ENCODE measurements at regions not wholly inside any gene's neighbourhood (a gene's known extent, or its start where the extent isn't known, plus 50 kb on each side); places are given as distances from the start of the nearest gene placed in this dataset.
A peak's percentile ranks its signal among the peaks of the same experiment; 100 is the strongest.

GRCh38 chrX:45309096-45309495 is 108.4 kb upstream of the DIPK2B start:
- dilution Hi-C loops (cut with MboI; ENCODE audit: extremely low pct_ligation_motif_present, low sequenced_read_pairs) = no loop called here
- Histone ChIP-seq H3K79me2 (ENCODE audit: control insufficient read depth, insufficient read depth, low read length) (no peaks in the 10 kb centered on the region), H3K9me1 (replicated peaks; ENCODE audit: control insufficient read depth, extremely low read depth, insufficient read depth, low read length) (no peaks in the 10 kb centered on the region), H3K9me3 (replicated peaks; ENCODE audit: control insufficient read depth, insufficient read depth, low read length) (no peaks in the 10 kb centered on the region), H3K9ac (replicated peaks; ENCODE audit: extremely low read depth, insufficient read depth, low read length) (no peak overlapping the region), H3K4me1 (ENCODE audit: control insufficient read depth, extremely low read depth, insufficient read depth, low read length) (peaks cover 2% of the 10 kb centered on the region), H2AFZ (ENCODE audit: low read depth, low read length) (no peak overlapping the region), H4K20me1 (replicated peaks; ENCODE audit: control insufficient read depth, extremely low read depth, insufficient read depth, low read length) (no peaks in the 10 kb centered on the region), H3K27me3 (ENCODE audit: control insufficient read depth in 2 of 2, insufficient read depth in 2 of 2, low read length in 2 of 2) (no peaks in the 10 kb centered on the region), H3K27ac (ENCODE audit: insufficient read depth, low read depth, low read length) (no peak overlapping the region), H3K4me2 (ENCODE audit: insufficient read depth, low read length) (no peak overlapping the region), H3K36me3 (ENCODE audit: control insufficient read depth in 2 of 2, extremely low read depth in 1 of 2, insufficient read depth in 2 of 2, low read length in 2 of 2) (no peaks in the 10 kb centered on the region), H3K4me3 (replicated peaks in 1 of 3; ENCODE audit: insufficient read depth in 1 of 3, low read depth in 1 of 3, low read length in 3 of 3) (no peak overlapping the region)
- no peak for TF ChIP-seq MAX (IDR thresholded peaks at IDR 0.05; ENCODE audit: insufficient read depth, insufficient read length)
- TF ChIP-seq POLR2A (IDR thresholded peaks at IDR 0.05; ENCODE audit: low read depth, low read length) = no peak
- TF ChIP-seq MYC (IDR thresholded peaks at IDR 0.05; ENCODE audit: low read depth, low read length) = no peak
- FAIRE-seq (no peak), DNase-seq (ENCODE audit: low read depth, low spot score) (no peak)
- intact Hi-C loops (cut with micrococcal nuclease) = loop anchor here (5.0 kb wide), 1 partner anchor 112 kb away; no protein-coding TSS in a partner anchor
- BruUV-seq (replicated peaks) = no TSS peak
- ChIA-PET CTCF (no interaction called here), POLR2A (no interaction called here)

GRCh38 chrX:45306794-45307193 is 106.1 kb upstream of the DIPK2B start:
- TF ChIP-seq JUN (IDR thresholded peaks at IDR 0.05; ENCODE audit: borderline replicate concordance, insufficient read depth, insufficient read length, low read depth) (no peak), FOS (IDR thresholded peaks at IDR 0.05; ENCODE audit: borderline replicate concordance, insufficient read depth, low read length) (no peak), POLR2AphosphoS5 (IDR thresholded peaks at IDR 0.05; ENCODE audit: insufficient read depth, low read depth, low read length) (no peak), CTCF (IDR thresholded peaks at IDR 0.05; ENCODE audit: extremely low read depth in 1 of 2, insufficient read depth in 1 of 2, low read depth in 1 of 2, low read length in 2 of 2) (no peak), MYC (IDR thresholded peaks at IDR 0.05; ENCODE audit: low read depth, low read length) (no peak), POLR2A (IDR thresholded peaks at IDR 0.05; ENCODE audit: low read depth, low read length) (no peak), GATA2 (IDR thresholded peaks at IDR 0.05; ENCODE audit: insufficient read depth, insufficient read length, low read depth, low read length) (no peak)
- H3K4me2 ChIP-seq (ENCODE audit: insufficient read depth, low read length) = no peak overlapping the region
- no peak overlapping the region for H3K27ac ChIP-seq (ENCODE audit: insufficient read depth, low read depth, low read length)
- BruUV-seq (replicated peaks) = no TSS peak
- H3K79me2 ChIP-seq (ENCODE audit: control insufficient read depth, insufficient read depth, low read length) = no peaks in the 10 kb centered on the region
- no peak overlapping the region for H2AFZ ChIP-seq (ENCODE audit: low read depth, low read length)
- no peak overlapping the region for H3K4me3 ChIP-seq (replicated peaks in 1 of 3; ENCODE audit: insufficient read depth in 1 of 3, low read depth in 1 of 3, low read length in 3 of 3)
- intact Hi-C loops (cut with micrococcal nuclease) = loop anchor here (5.0 kb wide), 1 partner anchor 109 kb away; no protein-coding TSS in a partner anchor
- FAIRE-seq (no peak), DNase-seq (ENCODE audit: low read depth, low spot score) (peak; percentile 68)
- H3K36me3 ChIP-seq (ENCODE audit: control insufficient read depth in 2 of 2, extremely low read depth in 1 of 2, insufficient read depth in 2 of 2, low read length in 2 of 2) = no peaks in the 10 kb centered on the region
- no peaks in the 10 kb centered on the region for H4K20me1 ChIP-seq (replicated peaks; ENCODE audit: control insufficient read depth, extremely low read depth, insufficient read depth, low read length)
- POLR2A ChIA-PET = no interaction called here
- H3K9me1 ChIP-seq (replicated peaks; ENCODE audit: control insufficient read depth, extremely low read depth, insufficient read depth, low read length) = no peaks in the 10 kb centered on the region
- H3K9me3 ChIP-seq (replicated peaks; ENCODE audit: control insufficient read depth, insufficient read depth, low read length) = no peaks in the 10 kb centered on the region
- peaks cover 2% of the 10 kb centered on the region for H3K4me1 ChIP-seq (ENCODE audit: control insufficient read depth, extremely low read depth, insufficient read depth, low read length)
- no peaks in the 10 kb centered on the region for H3K27me3 ChIP-seq (ENCODE audit: control insufficient read depth in 2 of 2, insufficient read depth in 2 of 2, low read length in 2 of 2)
- CTCF ChIA-PET = no interaction called here
- dilution Hi-C loops (cut with MboI; ENCODE audit: extremely low pct_ligation_motif_present, low sequenced_read_pairs) = no loop called here
- H3K9ac ChIP-seq (replicated peaks; ENCODE audit: extremely low read depth, insufficient read depth, low read length) = no peak overlapping the region
